H1 (cell line): ENCODE measurements at regions not wholly inside any gene's neighbourhood (a gene's known extent, or its start where the extent isn't known, plus 50 kb on each side); places are given as distances from the start of the nearest gene placed in this dataset.

ENCODE experiments used
- CTCF ChIA-PET: fragments of 300-600 bp; sonication (Branson Sonifier 250); formaldehyde crosslinking; loops from one replicate; lab custom pipeline; 2021; ENCODE audit not compliant: partially characterized antibody; lab: Charles Lee
- POLR2A ChIA-PET: fragments of 300-600 bp; sonication (Branson Sonifier 250); formaldehyde crosslinking; loops from one replicate; lab custom pipeline; 2021; ENCODE audit warnings: inconsistent platforms; ENCODE audit not compliant: partially characterized antibody; lab: Charles Lee
- DNase-seq, 2 experiments: peaks; one replicate each; pipeline versions ENCODE4 v3.0.0 to v3.0.0-alpha.2; 2010 to 2022; ENCODE audit warnings: low spot score in 2 of 2, low read depth in 1 of 2, mixed read lengths in 1 of 2
- FAIRE-seq: peaks from 2 replicates; lab custom pipeline; 2011; peaks lifted over from hg19 to GRCh38; lab: Jason Lieb, UNC
- H2AFZ ChIP-seq: 2 replicates; pipeline ENCODE4 v1.8.1; 2012; ENCODE audit warnings: low read length, inconsistent platforms
- H2AK5ac ChIP-seq: 2 replicates; pipeline ENCODE4 v1.6.1; 2013; ENCODE audit warnings: low read depth, low read length
- H2BK120ac ChIP-seq: replicated peaks from 2 replicates; pipeline ENCODE3; 2013; ENCODE audit warnings: low read depth, low read length, inconsistent platforms
- H2BK12ac ChIP-seq: 2 replicates; pipeline ENCODE4 v1.6.1; 2013; ENCODE audit warnings: low read depth, low read length
- H2BK15ac ChIP-seq: 2 replicates; pipeline ENCODE4 v1.6.1; 2013; ENCODE audit warnings: low read length
- H2BK20ac ChIP-seq: 2 replicates; pipeline ENCODE4 v1.6.1; 2013; ENCODE audit warnings: low read length
- H2BK5ac ChIP-seq: 2 replicates; pipeline ENCODE4 v1.6.1; 2013; ENCODE audit warnings: low read depth, low read length
- H3K14ac ChIP-seq: 2 replicates; pipeline ENCODE4 v1.6.1; 2013; ENCODE audit warnings: inconsistent platforms; ENCODE audit not compliant: insufficient read length
- H3K18ac ChIP-seq: 2 replicates; pipeline ENCODE4 v1.6.1; 2013; ENCODE audit warnings: low read length; ENCODE audit errors: extremely low read depth
- H3K23ac ChIP-seq: 2 replicates; pipeline ENCODE4 v1.6.1; 2013; ENCODE audit warnings: inconsistent platforms; ENCODE audit not compliant: insufficient read length
- H3K23me2 ChIP-seq: 2 replicates; pipeline ENCODE4 v1.6.1; 2013; ENCODE audit warnings: low read depth, low read length
- H3K27ac ChIP-seq: 2 replicates; pipeline ENCODE4 v1.6.1; 2011; ENCODE audit warnings: low read depth, low read length, inconsistent platforms
- H3K27me3 ChIP-seq, 4 experiments: replicated peaks in 1 of 4; 1 replicate in 1 of 4; 2 replicates in 3 of 4; pipeline versions ENCODE4 v1.6.1 to v1.8.1; 2011 to 2013; ENCODE audit warnings: low read length in 3 of 4, mild to moderate bottlenecking in 3 of 4, inconsistent platforms in 2 of 4, mixed read lengths in 2 of 4, moderate library complexity in 1 of 4; ENCODE audit not compliant: control insufficient read depth in 3 of 4, insufficient read depth in 3 of 4; ENCODE audit errors: extremely low read depth in 1 of 4
- H3K36me3 ChIP-seq, 4 experiments: 2 replicates each; pipeline versions ENCODE4 v1.6.1 to v1.8.1; 2011 to 2013; ENCODE audit warnings: mild to moderate bottlenecking in 4 of 4, low read length in 3 of 4, moderate library complexity in 2 of 4, control low read depth in 1 of 4, inconsistent platforms in 1 of 4; ENCODE audit not compliant: insufficient read depth in 4 of 4, control insufficient read depth in 2 of 4
- H3K4ac ChIP-seq: replicated peaks from 2 replicates; pipeline ENCODE3; 2013; ENCODE audit warnings: low read length, low read depth, mixed read lengths, inconsistent platforms; ENCODE audit not compliant: insufficient read length
- H3K4me1 ChIP-seq, 4 experiments: replicated peaks in 1 of 4; 1 replicate in 1 of 4; 2 replicates in 3 of 4; pipeline versions ENCODE4 v1.6.1 to v1.8.1; 2011 to 2013; ENCODE audit warnings: low read length in 3 of 4, inconsistent platforms in 2 of 4, mixed read lengths in 1 of 4; ENCODE audit not compliant: insufficient read depth in 4 of 4, control insufficient read depth in 3 of 4
- H3K4me2 ChIP-seq, 2 experiments: 2 replicates each; pipeline versions ENCODE4 v1.6.1 to v1.8.1; 2011 to 2013; ENCODE audit warnings: low read depth in 2 of 2, low read length in 2 of 2, control low read depth in 1 of 2, inconsistent platforms in 1 of 2, mild to moderate bottlenecking in 1 of 2; ENCODE audit not compliant: insufficient read depth in 1 of 2
- H3K4me3 ChIP-seq, 4 experiments: fragments of 200-600, 300-600 bp in 1 of 4; sonication (generic), shearing (Covaris generic), sonication (Bioruptor Twin) in 1 of 4; 2 replicates each; pipeline versions ENCODE4 v1.5.1 to v1.8.1; 2011 to 2016; ENCODE audit warnings: low read length in 4 of 4, low read depth in 3 of 4, control low read depth in 2 of 4, inconsistent platforms in 2 of 4, mild to moderate bottlenecking in 2 of 4, mixed read lengths in 1 of 4, moderate library complexity in 1 of 4; ENCODE audit not compliant: insufficient read depth in 2 of 4; ENCODE audit errors: extremely low read depth in 1 of 4
- H3K56ac ChIP-seq: replicated peaks from 2 replicates; pipeline ENCODE3; 2013; ENCODE audit warnings: low read depth, mild to moderate bottlenecking, mixed read lengths, low read length, inconsistent platforms; ENCODE audit not compliant: insufficient read length
- H3K79me1 ChIP-seq: 2 replicates; pipeline ENCODE4 v1.6.1; 2013; ENCODE audit warnings: low read depth, low read length, control low read depth
- H3K79me2 ChIP-seq, 2 experiments: 2 replicates each; pipeline versions ENCODE4 v1.6.1 to v1.8.1; 2012 to 2013; ENCODE audit warnings: low read length in 2 of 2, mild to moderate bottlenecking in 2 of 2, inconsistent platforms in 1 of 2; ENCODE audit not compliant: insufficient read depth in 2 of 2, control insufficient read depth in 1 of 2
- H3K9ac ChIP-seq, 4 experiments: replicated peaks in 1 of 4; 1 replicate in 1 of 4; 2 replicates in 3 of 4; pipeline versions ENCODE4 v1.6.1 to v1.8.1; 2011 to 2013; ENCODE audit warnings: low read depth in 3 of 4, low read length in 3 of 4, control low read depth in 2 of 4, mild to moderate bottlenecking in 2 of 4, moderate library complexity in 2 of 4, inconsistent platforms in 1 of 4; ENCODE audit errors: extremely low read depth in 1 of 4
- H3K9me3 ChIP-seq, 2 experiments: 2 replicates each; pipeline versions ENCODE4 v1.6.1 to v1.8.1; 2012 to 2013; ENCODE audit warnings: mild to moderate bottlenecking in 2 of 2, moderate library complexity in 2 of 2, control low read depth in 1 of 2, inconsistent platforms in 1 of 2, low read depth in 1 of 2, low read length in 1 of 2, mixed read lengths in 1 of 2; ENCODE audit not compliant: insufficient read depth in 2 of 2
- H4K20me1 ChIP-seq, 2 experiments: replicated peaks in 1 of 2; 2 replicates each; pipeline versions ENCODE3 to v1.8.1; 2011 to 2013; ENCODE audit warnings: inconsistent platforms in 2 of 2, low read length in 2 of 2, mild to moderate bottlenecking in 1 of 2; ENCODE audit not compliant: insufficient read depth in 2 of 2, control insufficient read depth in 1 of 2
- H4K5ac ChIP-seq: 2 replicates; pipeline ENCODE4 v1.6.1; 2013; ENCODE audit warnings: low read length, low read depth, mixed read lengths, inconsistent platforms; ENCODE audit not compliant: insufficient read length
- H4K8ac ChIP-seq: 2 replicates; pipeline ENCODE4 v1.8.0; 2013; ENCODE audit warnings: mild to moderate bottlenecking, moderate library complexity, low read length, inconsistent platforms; ENCODE audit not compliant: insufficient read depth; ENCODE audit errors: extremely low read depth
- H4K91ac ChIP-seq: replicated peaks from 2 replicates; pipeline ENCODE3; 2013; ENCODE audit warnings: low read length, mixed read lengths, inconsistent platforms; ENCODE audit not compliant: insufficient read length
- CBX5 ChIP-seq: fragments of 300-800, 300-1000 bp; sonication (generic); IDR thresholded peaks from 2 replicates; pipeline ENCODE4 v1.7.1; 2016; ENCODE audit warnings: antibody characterized with exemption, low read length, low read depth
- CREB1 ChIP-seq: IDR thresholded peaks from 2 replicates; pipeline ENCODE4 v1.6.1; 2012; ENCODE audit warnings: inconsistent platforms
- CTCF ChIP-seq, 3 experiments: IDR thresholded peaks; 1 replicate in 2 of 3; 2 replicates in 1 of 3; pipeline versions ENCODE4 v1.5.1 to v1.6.1; 2011; ENCODE audit warnings: low read length in 3 of 3, mild to moderate bottlenecking in 3 of 3, inconsistent platforms in 2 of 3, low read depth in 1 of 3, moderate library complexity in 1 of 3; ENCODE audit not compliant: insufficient read depth in 1 of 3; ENCODE audit errors: control extremely low read depth in 1 of 3
- EGR1 ChIP-seq: IDR thresholded peaks from 2 replicates; pipeline ENCODE4 v1.6.1; 2011; ENCODE audit warnings: low read depth, low read length, borderline replicate concordance
- HDAC2 ChIP-seq, 2 experiments: fragments of 300-600 bp in 1 of 2; sonication (generic) in 1 of 2; IDR thresholded peaks; 2 replicates each; pipeline ENCODE4 v1.6.1; 2011 to 2012; ENCODE audit warnings: low read depth in 2 of 2, low read length in 2 of 2, mild to moderate bottlenecking in 2 of 2, moderate library complexity in 2 of 2, borderline replicate concordance in 1 of 2, inconsistent platforms in 1 of 2
- HDAC6 ChIP-seq: IDR thresholded peaks from one replicate; pipeline ENCODE4 v1.7.1; 2012; ENCODE audit warnings: low read depth, mild to moderate bottlenecking, inconsistent platforms, low read length, moderate library complexity
- NRF1 ChIP-seq: IDR thresholded peaks from 2 replicates; pipeline ENCODE4 v1.6.1; 2011; ENCODE audit warnings: mild to moderate bottlenecking, low read depth, low read length, improper control_type of control experiment
- RXRA ChIP-seq: IDR thresholded peaks from 2 replicates; pipeline ENCODE4 v1.6.1; 2011; ENCODE audit warnings: low read depth, mild to moderate bottlenecking, low read length, moderate library complexity; ENCODE audit not compliant: insufficient read depth
- SIX5 ChIP-seq: IDR thresholded peaks from 2 replicates; pipeline ENCODE4 v1.6.1; 2011; ENCODE audit warnings: mild to moderate bottlenecking, low read depth, low read length
- TEAD4 ChIP-seq: IDR thresholded peaks from 2 replicates; pipeline ENCODE4 v1.6.1; 2012; ENCODE audit warnings: low read depth, low read length, inconsistent platforms, mixed read lengths
- WGBS, 2 experiments: shearing (Covaris generic) in 1 of 2; methylation state at CpG; one replicate each; pipeline versions ENCODE4 v1.1.6 to v1.1.7; 2013 to 2015; ENCODE audit warnings: low lambda C conversion rate in 2 of 2, mixed read lengths in 2 of 2, inconsistent platforms in 1 of 2, low coverage in 1 of 2, missing lambda C conversion rate in 1 of 2; ENCODE audit not compliant: insufficient replicate concordance in 2 of 2, insufficient coverage in 1 of 2, insufficient read length in 1 of 2; ENCODE audit errors: extremely low coverage in 1 of 2, missing lambda C conversion rate in 1 of 2; 5-methylcytosine and 5-hydroxymethylcytosine counted together
- TF ChIP-seq, protein P1 (sequence below): IDR thresholded peaks from 2 replicates; pipeline ENCODE4 v1.6.1; 2011; ENCODE audit warnings: low read depth, mild to moderate bottlenecking, low read length; ENCODE audit not compliant: insufficient read depth

DNA sequence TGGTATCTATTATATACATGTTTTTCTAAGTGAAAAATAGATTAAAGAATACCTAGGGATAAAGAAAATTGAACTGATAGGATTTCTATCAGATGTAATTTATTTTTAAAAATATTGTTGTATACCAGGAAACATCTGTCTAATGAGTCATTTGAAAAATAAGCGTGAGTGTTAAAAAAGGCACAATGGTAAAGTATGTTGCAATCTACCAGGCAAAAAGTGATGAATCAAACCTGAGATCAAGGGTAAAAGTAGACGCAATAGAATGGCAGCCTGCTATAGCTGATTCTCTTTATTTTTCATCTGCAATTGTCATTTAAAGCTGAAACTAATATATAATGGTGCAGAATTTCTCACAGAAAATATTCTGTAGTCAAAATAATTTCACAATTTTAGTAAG, 1119.6 kb downstream of the PCDH18 start:
- Histone ChIP-seq H3K4ac (no peak overlapping the region), H3K27me3 (no peaks in the 10 kb centered on the region), H3K4me3 (no peak overlapping the region), H3K79me1 (no peaks in the 10 kb centered on the region), H3K9ac (no peak overlapping the region), H2BK120ac (no peak overlapping the region), H4K20me1 (no peaks in the 10 kb centered on the region), H3K23ac (no peak overlapping the region), H3K4me1 (no peaks in the 10 kb centered on the region), H3K27ac (no peak overlapping the region), H3K4me2 (no peak overlapping the region), H3K56ac (no peak overlapping the region), H2AFZ (no peak overlapping the region), H2BK15ac (no peak overlapping the region), H3K9me3 (no peaks in the 10 kb centered on the region), H3K18ac (no peak overlapping the region), H2BK12ac (no peak overlapping the region), H4K91ac (no peak overlapping the region), H2BK20ac (no peak overlapping the region), H2AK5ac (no peak overlapping the region), H3K14ac (no peak overlapping the region), H4K5ac (no peak overlapping the region), H4K8ac (no peak overlapping the region), H3K23me2 (no peaks in the 10 kb centered on the region), H2BK5ac (no peak overlapping the region), H3K36me3 (no peaks in the 10 kb centered on the region), H3K79me2 (no peaks in the 10 kb centered on the region)
- 98% methylated on average over 2 of the region's 2 CpGs; no CpG with 5 or more reads in 1 of the 2 experiments for WGBS, 2 experiments
- no peak for FAIRE-seq
- no peak for DNase-seq
- CTCF ChIA-PET: no interaction called here
- POLR2A ChIA-PET: no interaction called here
- TF ChIP-seq, protein P1, sequence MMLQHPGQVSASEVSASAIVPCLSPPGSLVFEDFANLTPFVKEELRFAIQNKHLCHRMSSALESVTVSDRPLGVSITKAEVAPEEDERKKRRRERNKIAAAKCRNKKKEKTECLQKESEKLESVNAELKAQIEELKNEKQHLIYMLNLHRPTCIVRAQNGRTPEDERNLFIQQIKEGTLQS: no peak
- TF ChIP-seq TEAD4: no peak
- no peak for TF ChIP-seq CBX5
- no peak for TF ChIP-seq EGR1
- no peak for TF ChIP-seq HDAC6
- TF ChIP-seq RXRA: no peak
- no peak for TF ChIP-seq CTCF (IDR thresholded peaks at IDR 0.05; ENCODE audit: control extremely low read depth in 1 of 3, insufficient read depth in 1 of 3, low read depth in 1 of 3, low read length in 3 of 3)
- no peak for TF ChIP-seq CREB1
- no peak for TF ChIP-seq NRF1
- TF ChIP-seq HDAC2 (IDR thresholded peaks at IDR 0.05; ENCODE audit: borderline replicate concordance in 1 of 2, low read depth in 2 of 2, low read length in 2 of 2): no peak
- no peak for TF ChIP-seq SIX5
